Astrocyte (in vitro differentiated cells and primary cell): ENCODE measurements at regions not wholly inside any gene's neighbourhood (a gene's known extent, or its start where the extent isn't known, plus 50 kb on each side); places are given as distances from the start of the nearest gene placed in this dataset.

ENCODE experiments used
- DNase-seq: peaks from one replicate; pipeline ENCODE4 v3.0.0-alpha.2; 2010; ENCODE audit warnings: low read depth
- FAIRE-seq: peaks from 2 replicates; lab custom pipeline; 2011; peaks lifted over from hg19 to GRCh38; lab: Jason Lieb, UNC
- H2AFZ ChIP-seq: 2 replicates; pipeline ENCODE4 v1.6.0; 2012; ENCODE audit warnings: low read depth, low read length, inconsistent platforms
- H3K27ac ChIP-seq: 2 replicates; pipeline ENCODE4 v1.5.1; 2011; ENCODE audit warnings: low read depth, low read length, inconsistent platforms
- H3K27me3 ChIP-seq: 2 replicates; pipeline ENCODE4 v1.6.0; 2011; ENCODE audit warnings: low read length, inconsistent platforms; ENCODE audit not compliant: insufficient read depth
- H3K36me3 ChIP-seq: 2 replicates; pipeline ENCODE4 v1.5.1; 2011; ENCODE audit warnings: low read length, inconsistent platforms; ENCODE audit not compliant: insufficient read depth
- H3K4me1 ChIP-seq: 2 replicates; pipeline ENCODE4 v1.5.1; 2011; ENCODE audit warnings: low read length, inconsistent platforms; ENCODE audit not compliant: insufficient read depth
- H3K4me2 ChIP-seq: 2 replicates; pipeline ENCODE4 v1.6.0; 2012; ENCODE audit warnings: low read length, inconsistent platforms
- H3K4me3 ChIP-seq: 2 replicates; pipeline ENCODE4 v1.5.1; 2011; ENCODE audit warnings: low read depth, mild to moderate bottlenecking, low read length, inconsistent platforms; ENCODE audit not compliant: insufficient read depth
- H3K79me2 ChIP-seq: 2 replicates; pipeline ENCODE4 v1.6.0; 2012; ENCODE audit warnings: mild to moderate bottlenecking, low read length, inconsistent platforms; ENCODE audit not compliant: insufficient read depth
- H3K9ac ChIP-seq: 2 replicates; pipeline ENCODE4 v1.6.0; 2012; ENCODE audit warnings: mild to moderate bottlenecking, low read length, inconsistent platforms
- H3K9me3 ChIP-seq: 2 replicates; pipeline ENCODE4 v1.5.1; 2012; ENCODE audit warnings: low read depth, mild to moderate bottlenecking, low read length, inconsistent platforms; ENCODE audit not compliant: insufficient read depth
- H4K20me1 ChIP-seq: 2 replicates; pipeline ENCODE4 v1.6.0; 2012; ENCODE audit warnings: low read length, inconsistent platforms; ENCODE audit not compliant: insufficient read depth
- H3K27ac Mint-ChIP-seq: one replicate; pipeline ENCODE4 v1.8.0; 2021; ENCODE audit warnings: mild to moderate bottlenecking, mixed read lengths; ENCODE audit not compliant: unreplicated experiment
- H3K27me3 Mint-ChIP-seq: one replicate; pipeline ENCODE4 v1.8.0; 2021; ENCODE audit warnings: low read depth, mixed read lengths; ENCODE audit not compliant: unreplicated experiment
- H3K36me3 Mint-ChIP-seq: one replicate; pipeline ENCODE4 v1.8.0; 2021; ENCODE audit warnings: low read depth, mixed read lengths; ENCODE audit not compliant: unreplicated experiment
- H3K4me1 Mint-ChIP-seq: one replicate; pipeline ENCODE4 v1.8.0; 2021; ENCODE audit warnings: low read depth, mixed read lengths; ENCODE audit not compliant: unreplicated experiment
- H3K4me3 Mint-ChIP-seq: one replicate; pipeline ENCODE4 v1.8.0; 2021; ENCODE audit warnings: mild to moderate bottlenecking, moderate library complexity, mixed read lengths; ENCODE audit not compliant: unreplicated experiment
- H3K9me3 Mint-ChIP-seq: one replicate; pipeline ENCODE4 v1.8.0; 2021; ENCODE audit warnings: mild to moderate bottlenecking, mixed read lengths; ENCODE audit not compliant: unreplicated experiment
- CTCF ChIP-seq: IDR thresholded peaks from 2 replicates; pipeline ENCODE4 v1.5.1; 2011; ENCODE audit warnings: low read depth, mild to moderate bottlenecking, inconsistent platforms, low read length, moderate library complexity; ENCODE audit not compliant: insufficient read depth
- EZH2 ChIP-seq: IDR thresholded peaks from 2 replicates; pipeline ENCODE4 v1.6.1; 2012; ENCODE audit warnings: mild to moderate bottlenecking, low read length, inconsistent platforms; ENCODE audit not compliant: insufficient read depth

GRCh38 chr3:102733791-102734563, 299.2 kb downstream of the ZPLD1 start:
- Histone ChIP-seq H2AFZ (no peak overlapping the region), H3K36me3 (no peaks in the 10 kb centered on the region), H4K20me1 (no peaks in the 10 kb centered on the region), H3K9me3 (no peaks in the 10 kb centered on the region), H3K27me3 (no peaks in the 10 kb centered on the region), H3K4me2 (peak overlapping the region; percentile 25), H3K4me1 (peaks cover 8% of the 10 kb centered on the region), H3K4me3 (no peak overlapping the region), H3K79me2 (no peaks in the 10 kb centered on the region), H3K27ac (no peak overlapping the region), H3K9ac (no peak overlapping the region)
- DNase-seq = peak; percentile 84
- TF ChIP-seq CTCF (no peak), EZH2 (no peak)
- H3K27ac Mint-ChIP-seq = no peak overlapping the region
- peaks cover 2% of the 10 kb centered on the region for H3K27me3 Mint-ChIP-seq
- H3K9me3 Mint-ChIP-seq = no peaks in the 10 kb centered on the region
- H3K4me1 Mint-ChIP-seq = peaks cover 8% of the 10 kb centered on the region
- no peak overlapping the region for H3K4me3 Mint-ChIP-seq
- no peak for FAIRE-seq
- no peaks in the 10 kb centered on the region for H3K36me3 Mint-ChIP-seq

- no peaks in the 10 kb centered on the region for H4K20me1 ChIP-seq
- no peak overlapping the region for H3K4me2 ChIP-seq
- no peak for TF ChIP-seq CTCF
- no peak for TF ChIP-seq EZH2
- no peak for DNase-seq
- Mint-ChIP-seq H3K36me3 (no peaks in the 10 kb centered on the region), H3K4me1 (peaks cover 8% of the 10 kb centered on the region), H3K27ac (no peak overlapping the region), H3K27me3 (peaks cover 2% of the 10 kb centered on the region), H3K9me3 (peaks cover 2% of the 10 kb centered on the region), H3K4me3 (no peak overlapping the region)
- no peaks in the 10 kb centered on the region for H3K9me3 ChIP-seq
- H2AFZ ChIP-seq = no peak overlapping the region
- no peak overlapping the region for H3K27ac ChIP-seq
- H3K4me1 ChIP-seq = peaks cover 8% of the 10 kb centered on the region
- H3K9ac ChIP-seq = no peak overlapping the region
- H3K79me2 ChIP-seq = no peaks in the 10 kb centered on the region
- no peak for FAIRE-seq
- no peak overlapping the region for H3K4me3 ChIP-seq
- H3K36me3 ChIP-seq = no peaks in the 10 kb centered on the region
- no peaks in the 10 kb centered on the region for H3K27me3 ChIP-seq
Measured at GRCh38 chr3:102735311-102735710, 300.5 kb downstream of the ZPLD1 start.

- TF ChIP-seq EZH2 (no peak), CTCF (no peak)
- no peak overlapping the region for H3K27ac Mint-ChIP-seq
- Histone ChIP-seq H2AFZ (no peak overlapping the region), H3K79me2 (no peaks in the 10 kb centered on the region), H3K9ac (no peak overlapping the region), H3K4me3 (no peak overlapping the region), H3K36me3 (no peaks in the 10 kb centered on the region), H3K9me3 (no peaks in the 10 kb centered on the region), H4K20me1 (no peaks in the 10 kb centered on the region), H3K4me2 (no peak overlapping the region), H3K27me3 (no peaks in the 10 kb centered on the region), H3K27ac (no peak overlapping the region), H3K4me1 (peaks cover 8% of the 10 kb centered on the region)
- H3K4me3 Mint-ChIP-seq = no peak overlapping the region
- FAIRE-seq (no peak), DNase-seq (no peak)
- peaks cover 2% of the 10 kb centered on the region for H3K27me3 Mint-ChIP-seq
- H3K9me3 Mint-ChIP-seq = peaks cover 2% of the 10 kb centered on the region
- H3K36me3 Mint-ChIP-seq = no peaks in the 10 kb centered on the region
- H3K4me1 Mint-ChIP-seq = peaks cover 8% of the 10 kb centered on the region
Measured at GRCh38 chr3:102736288-102736974, 301.6 kb downstream of the ZPLD1 start.
